HUES64 (cell line): ENCODE measurements at regions not wholly inside any gene's neighbourhood (a gene's known extent, or its start where the extent isn't known, plus 50 kb on each side); places are given as distances from the start of the nearest gene placed in this dataset.
"Not testable (repeated sequence)": the region's sequence is repeated elsewhere in the genome, so short reads cannot be mapped to it uniquely, and the experiment has no call there.

Experiments
- H3K27ac ChIP-seq: 2 replicates; pipeline ENCODE4 v1.7.0; 2013; ENCODE audit warnings: low read depth, low read length, inconsistent platforms
- H3K27me3 ChIP-seq: 2 replicates; pipeline ENCODE4 v1.6.1; 2013; ENCODE audit warnings: mild to moderate bottlenecking, low read length; ENCODE audit not compliant: insufficient read depth
- H3K36me3 ChIP-seq: 2 replicates; pipeline ENCODE4 v1.6.1; 2013; ENCODE audit warnings: mild to moderate bottlenecking, low read length; ENCODE audit not compliant: insufficient read depth
- H3K4me1 ChIP-seq: 2 replicates; pipeline ENCODE4 v1.6.1; 2013; ENCODE audit warnings: mild to moderate bottlenecking, low read length, moderate library complexity; ENCODE audit not compliant: insufficient read depth
- H3K4me3 ChIP-seq: 2 replicates; pipeline ENCODE4 v1.5.1; 2013; ENCODE audit warnings: mild to moderate bottlenecking, low read length, moderate library complexity
- H3K9ac ChIP-seq: 2 replicates; pipeline ENCODE4 v1.6.1; 2013; ENCODE audit warnings: mild to moderate bottlenecking, low read depth, low read length
- H3K9me3 ChIP-seq: 2 replicates; pipeline ENCODE4 v1.6.1; 2013; ENCODE audit warnings: low read depth, low read length; ENCODE audit not compliant: insufficient read depth
- WGBS: fragments of 150-250, 120-280 bp; methylation state at CpG from one replicate; pipeline ENCODE4 v1.1.7; 2013; ENCODE audit warnings: missing lambda C conversion rate; 5-methylcytosine and 5-hydroxymethylcytosine counted together

GRCh38 chr2:180829836-180830235 is 150.6 kb upstream of the UBE2E3 start:
- H3K27ac ChIP-seq = no peak overlapping the region
- no peaks in the 10 kb centered on the region for H3K36me3 ChIP-seq
- no peaks in the 10 kb centered on the region for H3K9me3 ChIP-seq
- H3K4me1 ChIP-seq = no peaks in the 10 kb centered on the region
- H3K27me3 ChIP-seq = no peaks in the 10 kb centered on the region
- no peak overlapping the region for H3K4me3 ChIP-seq
- H3K9ac ChIP-seq = no peak overlapping the region

GRCh38 chr2:180829261-180829660 is 151.1 kb upstream of the UBE2E3 start:
- Histone ChIP-seq H3K9ac (no peak overlapping the region), H3K36me3 (no peaks in the 10 kb centered on the region), H3K27ac (no peak overlapping the region), H3K27me3 (no peaks in the 10 kb centered on the region), H3K9me3 (no peaks in the 10 kb centered on the region), H3K4me1 (no peaks in the 10 kb centered on the region), H3K4me3 (no peak overlapping the region)
- WGBS = 92% methylated on average over 3 of the region's 5 CpGs

GRCh38 chr2:180828756-180829155 is 151.6 kb upstream of the UBE2E3 start:
- Histone ChIP-seq H3K27ac (no peak overlapping the region), H3K4me1 (no peaks in the 10 kb centered on the region), H3K9me3 (no peaks in the 10 kb centered on the region), H3K9ac (no peak overlapping the region), H3K27me3 (no peaks in the 10 kb centered on the region), H3K36me3 (no peaks in the 10 kb centered on the region), H3K4me3 (no peak overlapping the region)
- 80% methylated on average over 1 of the region's 2 CpGs for WGBS

- H3K4me1 ChIP-seq = no peaks in the 10 kb centered on the region
- no peak overlapping the region for H3K4me3 ChIP-seq
- no peaks in the 10 kb centered on the region for H3K27me3 ChIP-seq
- no peak overlapping the region for H3K27ac ChIP-seq
- no peaks in the 10 kb centered on the region for H3K9me3 ChIP-seq
- WGBS = 95% methylated on average over 5 of the region's 5 CpGs
- H3K36me3 ChIP-seq = no peaks in the 10 kb centered on the region
- no peak overlapping the region for H3K9ac ChIP-seq
These were observed 156.8 kb upstream of the UBE2E3 start for GRCh38 chr2:180823546-180824141.

- no peak overlapping the region for H3K9ac ChIP-seq
- no peak overlapping the region for H3K4me3 ChIP-seq
- no CpG with 5 or more reads among the region's 2 CpGs for WGBS
- H3K27me3 ChIP-seq = no peaks in the 10 kb centered on the region
- H3K9me3 ChIP-seq = peaks cover 14% of the 10 kb centered on the region; the same call in 1 of the 2 replicates
- H3K36me3 ChIP-seq = no peaks in the 10 kb centered on the region
- no peaks in the 10 kb centered on the region for H3K4me1 ChIP-seq
- no peak overlapping the region for H3K27ac ChIP-seq
These were observed 161.3 kb upstream of the UBE2E3 start for GRCh38 chr2:180819106-180819505.

GRCh38 chr2:180818700-180819099 is 161.7 kb upstream of the UBE2E3 start:
- WGBS = 88% methylated on average over 8 of the region's 11 CpGs
- H3K27ac ChIP-seq, H3K4me3 ChIP-seq, H3K36me3 ChIP-seq, H3K9ac ChIP-seq, H3K27me3 ChIP-seq, H3K4me1 ChIP-seq: not testable (repeated sequence)
- peaks cover 14% of the 10 kb centered on the region; the same call in 1 of the 2 replicates for H3K9me3 ChIP-seq

GRCh38 chr2:180799141-180799540 is 181.3 kb upstream of the UBE2E3 start:
- Histone ChIP-seq H3K27me3 (no peaks in the 10 kb centered on the region), H3K36me3 (no peaks in the 10 kb centered on the region), H3K4me3 (no peak overlapping the region), H3K9ac (no peak overlapping the region), H3K27ac (no peak overlapping the region), H3K4me1 (no peaks in the 10 kb centered on the region), H3K9me3 (no peaks in the 10 kb centered on the region)
- 90% methylated on average over 1 of the region's 1 CpG for WGBS

GRCh38 chr2:180790891-180791290 is 189.5 kb upstream of the UBE2E3 start:
- Histone ChIP-seq H3K9me3 (no peaks in the 10 kb centered on the region), H3K4me1 (no peaks in the 10 kb centered on the region; the same call in 1 of the 2 replicates), H3K9ac (no peak overlapping the region), H3K4me3 (no peak overlapping the region), H3K36me3 (no peaks in the 10 kb centered on the region), H3K27ac (no peak overlapping the region), H3K27me3 (no peaks in the 10 kb centered on the region)

- Histone ChIP-seq H3K27ac (no peak overlapping the region), H3K27me3 (no peaks in the 10 kb centered on the region), H3K4me3 (no peak overlapping the region), H3K36me3 (no peaks in the 10 kb centered on the region), H3K9me3 (no peaks in the 10 kb centered on the region), H3K9ac (no peak overlapping the region), H3K4me1 (no peaks in the 10 kb centered on the region; the same call in 1 of the 2 replicates)
- WGBS = no CpG with 5 or more reads among the region's 1 CpG
These were observed 193.1 kb upstream of the UBE2E3 start for GRCh38 chr2:180787330-180787729.

GRCh38 chr2:180781276-180781675 is 199.1 kb upstream of the UBE2E3 start:
- H3K4me1 ChIP-seq = peaks cover 8% of the 10 kb centered on the region; the same call in 1 of the 2 replicates
- H3K27ac ChIP-seq = no peak overlapping the region
- no peaks in the 10 kb centered on the region for H3K9me3 ChIP-seq
- H3K4me3 ChIP-seq = no peak overlapping the region
- H3K27me3 ChIP-seq = no peaks in the 10 kb centered on the region
- H3K9ac ChIP-seq = no peak overlapping the region
- H3K36me3 ChIP-seq = no peaks in the 10 kb centered on the region
- WGBS = 100% methylated on average over 2 of the region's 2 CpGs

GRCh38 chr2:180778291-180778690 is 202.1 kb upstream of the UBE2E3 start:
- Histone ChIP-seq H3K4me1 (peaks cover 8% of the 10 kb centered on the region; the same call in 1 of the 2 replicates), H3K27ac (no peak overlapping the region), H3K9ac (no peak overlapping the region), H3K36me3 (no peaks in the 10 kb centered on the region), H3K4me3 (no peak overlapping the region), H3K9me3 (no peaks in the 10 kb centered on the region), H3K27me3 (no peaks in the 10 kb centered on the region)
- 94% methylated on average over 5 of the region's 5 CpGs for WGBS

GRCh38 chr2:180776921-180777320 is 203.5 kb upstream of the UBE2E3 start:
- Histone ChIP-seq H3K4me3 (no peak overlapping the region), H3K27ac (no peak overlapping the region), H3K27me3 (no peaks in the 10 kb centered on the region)

More at GRCh38 chr2:180776921-180777320, 203.5 kb upstream of the UBE2E3 start:
- H3K9me3 ChIP-seq = no peaks in the 10 kb centered on the region
- no peaks in the 10 kb centered on the region for H3K36me3 ChIP-seq
- peaks cover 8% of the 10 kb centered on the region; the same call in 1 of the 2 replicates for H3K4me1 ChIP-seq
- no peak overlapping the region for H3K9ac ChIP-seq
